H1 (cell line): ENCODE measurements at regions not wholly inside any gene's neighbourhood (a gene's known extent, or its start where the extent isn't known, plus 50 kb on each side); places are given as distances from the start of the nearest gene placed in this dataset.

Experiments used
- CREB1 ChIP-seq: IDR thresholded peaks from 2 replicates; pipeline ENCODE4 v1.6.1; 2012; ENCODE audit warnings: inconsistent platforms
- EP300 ChIP-seq, 2 experiments: IDR thresholded peaks; 1 replicate in 1 of 2; 2 replicates in 1 of 2; pipeline ENCODE4 v1.6.1; 2011 to 2012; ENCODE audit warnings: low read depth in 2 of 2, low read length in 2 of 2, mild to moderate bottlenecking in 2 of 2, borderline replicate concordance in 1 of 2, inconsistent platforms in 1 of 2, moderate library complexity in 1 of 2
- EZH2 ChIP-seq: fragments of 200-600 bp; sonication (generic); IDR thresholded peaks from 2 replicates; pipeline ENCODE4 v1.7.1; 2012; ENCODE audit warnings: low read depth, mild to moderate bottlenecking, moderate library complexity, low read length, inconsistent platforms; ENCODE audit not compliant: severe bottlenecking
- HDAC6 ChIP-seq: IDR thresholded peaks from one replicate; pipeline ENCODE4 v1.7.1; 2012; ENCODE audit warnings: low read depth, mild to moderate bottlenecking, inconsistent platforms, low read length, moderate library complexity
- RAD21 ChIP-seq, 2 experiments: IDR thresholded peaks in 1 of 2; conservative IDR thresholded peaks in 1 of 2; 2 replicates each; pipeline ENCODE4 v1.6.1; 2011; ENCODE audit warnings: low read depth in 2 of 2, low read length in 2 of 2, improper control_type of control experiment in 1 of 2, inconsistent platforms in 1 of 2, mild to moderate bottlenecking in 1 of 2, moderate library complexity in 1 of 2
- SUZ12 ChIP-seq: fragments of 200-600 bp; sonication (generic); IDR thresholded peaks from 2 replicates; pipeline ENCODE4 v1.6.1; 2012; ENCODE audit warnings: mild to moderate bottlenecking, inconsistent platforms, low read length, moderate library complexity, mixed read lengths
- YY1 ChIP-seq: IDR thresholded peaks from 2 replicates; pipeline ENCODE4 v1.6.1; 2011; ENCODE audit warnings: low read depth, mild to moderate bottlenecking, low read length
- TF ChIP-seq, protein P1 (sequence below), 3 experiments: IDR thresholded peaks; 1 replicate in 2 of 3; 2 replicates in 1 of 3; pipeline versions ENCODE4 v1.5.1 to v1.6.1; 2011; ENCODE audit warnings: low read length in 3 of 3, mild to moderate bottlenecking in 3 of 3, inconsistent platforms in 2 of 3, low read depth in 1 of 3, moderate library complexity in 1 of 3; ENCODE audit not compliant: insufficient read depth in 1 of 3; ENCODE audit errors: control extremely low read depth in 1 of 3

DNA sequence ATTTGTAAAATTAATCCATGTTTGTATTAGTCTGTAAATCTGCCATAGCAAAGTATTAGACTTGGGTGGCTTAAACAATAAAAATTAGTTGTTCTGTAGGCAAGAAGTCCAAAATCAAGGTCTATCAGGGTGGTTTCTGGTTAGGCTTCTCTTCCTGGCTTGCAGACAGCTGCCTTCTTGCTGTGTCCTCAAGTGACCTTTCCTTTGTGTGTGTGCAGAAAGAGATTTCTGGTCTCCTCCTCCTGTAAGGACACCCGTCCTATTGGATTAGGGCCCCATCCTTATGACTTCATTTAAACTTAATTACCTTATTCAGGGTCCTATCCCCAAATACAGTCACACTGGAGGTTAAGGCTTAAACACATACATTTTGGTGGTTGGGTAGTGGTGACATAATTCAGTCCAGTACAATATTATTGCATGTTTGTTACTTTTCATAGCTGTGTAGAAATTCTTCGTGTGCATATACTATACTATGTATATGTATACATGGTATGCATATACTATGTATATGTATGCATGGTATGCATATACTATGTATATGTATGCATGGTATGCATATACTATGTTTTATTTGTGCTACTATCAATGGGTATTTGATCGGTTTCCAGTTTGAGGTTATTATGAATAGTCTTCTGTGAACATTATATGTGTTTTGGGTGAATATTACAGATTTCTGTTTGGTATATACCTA lies 57.9 kb upstream of the RNU6-1 start:
- TF ChIP-seq HDAC6 (no peak), RAD21 (IDR thresholded peaks at IDR 0.05 in 1 of 2, conservative IDR thresholded peaks at IDR 0.05 in 1 of 2; ENCODE audit: low read depth in 2 of 2, low read length in 2 of 2) (no peak), CREB1 (no peak), EZH2 (no peak), YY1 (no peak), EP300 (IDR thresholded peaks at IDR 0.05; ENCODE audit: borderline replicate concordance in 1 of 2, low read depth in 2 of 2, low read length in 2 of 2) (no peak), SUZ12 (no peak)
- TF ChIP-seq, protein P1, sequence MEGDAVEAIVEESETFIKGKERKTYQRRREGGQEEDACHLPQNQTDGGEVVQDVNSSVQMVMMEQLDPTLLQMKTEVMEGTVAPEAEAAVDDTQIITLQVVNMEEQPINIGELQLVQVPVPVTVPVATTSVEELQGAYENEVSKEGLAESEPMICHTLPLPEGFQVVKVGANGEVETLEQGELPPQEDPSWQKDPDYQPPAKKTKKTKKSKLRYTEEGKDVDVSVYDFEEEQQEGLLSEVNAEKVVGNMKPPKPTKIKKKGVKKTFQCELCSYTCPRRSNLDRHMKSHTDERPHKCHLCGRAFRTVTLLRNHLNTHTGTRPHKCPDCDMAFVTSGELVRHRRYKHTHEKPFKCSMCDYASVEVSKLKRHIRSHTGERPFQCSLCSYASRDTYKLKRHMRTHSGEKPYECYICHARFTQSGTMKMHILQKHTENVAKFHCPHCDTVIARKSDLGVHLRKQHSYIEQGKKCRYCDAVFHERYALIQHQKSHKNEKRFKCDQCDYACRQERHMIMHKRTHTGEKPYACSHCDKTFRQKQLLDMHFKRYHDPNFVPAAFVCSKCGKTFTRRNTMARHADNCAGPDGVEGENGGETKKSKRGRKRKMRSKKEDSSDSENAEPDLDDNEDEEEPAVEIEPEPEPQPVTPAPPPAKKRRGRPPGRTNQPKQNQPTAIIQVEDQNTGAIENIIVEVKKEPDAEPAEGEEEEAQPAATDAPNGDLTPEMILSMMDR (IDR thresholded peaks at IDR 0.05; ENCODE audit: control extremely low read depth in 1 of 3, insufficient read depth in 1 of 3, low read depth in 1 of 3, low read length in 3 of 3) = no peak
